Stimulated activated naive B cell treated with anti-CD40 and anti-IgM and Interleukin-4, amounts not matched to agents 10 μg/mL and 1 μg/mL and 100 μg/mL, for 72 hours (primary cell): ENCODE measurements at regions not wholly inside any gene's neighbourhood (a gene's known extent, or its start where the extent isn't known, plus 50 kb on each side); places are given as distances from the start of the nearest gene placed in this dataset.

ENCODE experiments used
- ATAC-seq, 2 donors: fragments of 150-1000 bp; cut with Tn5 transposase; replicated peaks; 2 replicates each; pipeline ENCODE4 v1.10.0; 2021; ENCODE audit warnings: moderate library complexity in 1 of 2
- DNase-seq: peaks from one replicate; pipeline ENCODE4 v3.0.0; 2021
- H3K27ac Mint-ChIP-seq: one replicate; pipeline ENCODE4 v1.8.0; 2022; ENCODE audit warnings: mild to moderate bottlenecking, mixed read lengths
- H3K27me3 Mint-ChIP-seq, 2 donors: one replicate each; pipeline ENCODE4 v1.8.0; 2022; ENCODE audit warnings: mixed read lengths in 2 of 2
- H3K36me3 Mint-ChIP-seq, 2 donors: one replicate each; pipeline ENCODE4 v1.8.0; 2022; ENCODE audit warnings: mixed read lengths in 2 of 2, mild to moderate bottlenecking in 1 of 2
- H3K4me1 Mint-ChIP-seq, 2 donors: one replicate each; pipeline ENCODE4 v1.8.0; 2022; ENCODE audit warnings: mixed read lengths in 2 of 2, mild to moderate bottlenecking in 1 of 2
- H3K4me3 Mint-ChIP-seq, 2 donors: one replicate each; pipeline ENCODE4 v1.8.0; 2022; ENCODE audit warnings: mild to moderate bottlenecking in 2 of 2, mixed read lengths in 2 of 2, moderate library complexity in 1 of 2
- H3K9me3 Mint-ChIP-seq, 2 donors: one replicate each; pipeline ENCODE4 v1.8.0; 2022; ENCODE audit warnings: mixed read lengths in 2 of 2, mild to moderate bottlenecking in 1 of 2

- Mint-ChIP-seq H3K36me3 (no peaks in the 10 kb centered on the region), H3K9me3 (peaks cover 0 to 4% of the 10 kb centered on the region in 2 donors), H3K27ac (no peak overlapping the region), H3K4me3 (no peak overlapping the region), H3K4me1 (no peaks in the 10 kb centered on the region), H3K27me3 (peaks cover 25 to 26% of the 10 kb centered on the region in 2 donors)
- DNase-seq (no peak), ATAC-seq (no peak)
These were observed 168.4 kb downstream of the EVX1 start for GRCh38 chr7:27410812-27411544.

DNA sequence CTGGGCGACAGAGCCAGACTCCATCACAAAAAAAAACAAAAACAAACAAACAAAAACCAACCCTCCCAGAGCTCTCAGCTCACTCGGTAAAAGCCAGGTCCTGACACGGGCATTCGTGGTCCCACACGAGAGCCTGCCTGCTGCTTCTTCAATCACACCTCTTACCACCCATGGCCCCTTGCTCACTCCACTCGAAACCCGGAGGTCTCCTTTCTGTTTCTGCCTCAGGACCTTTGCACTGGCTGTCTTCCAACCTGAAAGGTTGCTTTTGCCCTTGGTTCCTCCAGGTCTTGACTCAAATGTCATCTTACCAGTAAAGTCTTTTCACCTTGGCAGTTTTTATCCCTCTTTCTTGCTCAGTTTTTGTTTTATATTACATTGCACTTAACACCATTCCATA lies 169.6 kb downstream of the EVX1 start:
- DNase-seq (no peak), ATAC-seq (no peak)
- no peak overlapping the region for H3K27ac Mint-ChIP-seq
- peaks cover 0 to 4% of the 10 kb centered on the region in 2 donors for H3K9me3 Mint-ChIP-seq
- no peaks in the 10 kb centered on the region for H3K4me1 Mint-ChIP-seq
- H3K36me3 Mint-ChIP-seq: no peaks in the 10 kb centered on the region
- no peak overlapping the region for H3K4me3 Mint-ChIP-seq
- peaks cover 27 to 28% of the 10 kb centered on the region in 2 donors for H3K27me3 Mint-ChIP-seq

DNA sequence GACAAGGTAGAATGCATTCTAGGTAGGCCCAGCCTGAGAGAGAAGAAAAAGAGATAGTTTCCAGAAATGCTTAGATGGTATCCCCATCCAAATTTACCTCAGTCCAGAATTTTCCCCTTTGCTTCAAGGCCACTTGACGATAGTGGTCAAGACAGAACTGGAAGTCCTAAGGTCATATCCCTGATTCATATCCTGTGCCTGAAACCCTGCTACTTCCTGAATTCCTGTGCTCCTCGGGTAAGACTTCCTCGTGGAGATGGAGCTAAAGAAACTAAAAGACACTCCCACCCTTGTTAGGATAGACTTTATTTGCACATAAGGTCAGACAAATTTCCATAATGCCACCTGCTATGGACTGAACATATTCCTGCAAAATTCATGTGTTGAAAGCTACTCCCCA lies 175.9 kb downstream of the EVX1 start:
- Mint-ChIP-seq H3K9me3 (no peaks in the 10 kb centered on the region), H3K4me1 (no peaks in the 10 kb centered on the region), H3K27me3 (peaks cover 4 to 21% of the 10 kb centered on the region in 2 donors), H3K36me3 (no peaks in the 10 kb centered on the region), H3K27ac (no peak overlapping the region), H3K4me3 (no peak overlapping the region)
- DNase-seq: no peak
- no peak for ATAC-seq

DNA sequence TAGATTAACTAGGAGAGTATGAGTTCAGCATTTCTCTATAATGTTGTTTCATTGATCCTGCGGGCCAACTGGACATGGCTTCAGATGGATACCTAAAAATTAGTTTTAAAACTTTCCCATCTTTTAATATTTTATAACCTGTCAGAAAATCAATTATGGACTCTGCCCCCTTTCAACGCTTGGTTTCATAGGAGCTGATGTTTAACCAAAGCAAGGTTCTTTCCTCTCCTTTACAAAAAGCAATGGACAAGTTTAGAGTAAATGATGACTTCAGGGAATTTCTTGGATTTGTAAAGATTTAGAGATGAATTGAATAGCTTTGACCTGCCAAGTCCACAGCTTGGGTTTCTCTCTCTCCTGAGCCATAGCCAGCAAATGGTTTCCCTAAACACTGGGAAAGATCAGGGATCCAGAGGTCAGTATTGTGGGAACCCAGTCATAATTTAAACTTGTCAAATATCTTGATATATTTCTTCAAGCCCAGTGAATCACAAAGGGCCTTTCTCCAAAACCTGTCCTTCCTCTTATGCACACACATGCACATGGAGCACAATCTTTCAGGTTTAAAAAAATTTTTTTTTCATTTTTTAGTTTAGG lies 177.1 kb downstream of the EVX1 start:
- Mint-ChIP-seq H3K4me1 (peaks cover 0 to under 1% of the 10 kb centered on the region in 2 donors), H3K9me3 (no peaks in the 10 kb centered on the region), H3K27me3 (peaks cover 4 to 25% of the 10 kb centered on the region in 2 donors), H3K4me3 (no peak overlapping the region), H3K36me3 (no peaks in the 10 kb centered on the region), H3K27ac (no peak overlapping the region)
- no peak for ATAC-seq
- no peak for DNase-seq

DNA sequence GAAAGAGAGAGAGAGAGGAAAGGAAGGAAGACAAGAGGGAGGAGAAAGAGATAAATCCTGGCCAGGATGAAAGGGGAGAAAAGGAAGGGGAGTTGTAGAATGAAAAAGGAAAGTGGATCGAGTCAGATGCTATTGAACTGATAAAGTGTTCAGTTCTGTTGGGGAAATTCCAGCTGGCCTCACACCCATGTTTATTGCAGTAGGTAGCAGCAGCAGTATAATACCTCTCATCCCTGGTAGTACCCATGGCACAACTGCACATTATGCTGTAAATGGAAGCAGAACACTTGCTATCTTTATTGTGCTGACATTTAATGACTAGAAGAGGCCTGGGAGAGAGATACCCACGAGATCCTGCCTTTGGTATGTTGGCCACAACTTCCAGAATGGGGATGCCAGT lies 178.1 kb downstream of the EVX1 start:
- DNase-seq (no peak), ATAC-seq (no peak)
- Mint-ChIP-seq H3K9me3 (no peaks in the 10 kb centered on the region), H3K4me3 (no peak overlapping the region), H3K36me3 (no peaks in the 10 kb centered on the region), H3K27ac (no peak overlapping the region), H3K27me3 (peaks cover 13 to 31% of the 10 kb centered on the region in 2 donors), H3K4me1 (peaks cover 0 to 5% of the 10 kb centered on the region in 2 donors)

DNA sequence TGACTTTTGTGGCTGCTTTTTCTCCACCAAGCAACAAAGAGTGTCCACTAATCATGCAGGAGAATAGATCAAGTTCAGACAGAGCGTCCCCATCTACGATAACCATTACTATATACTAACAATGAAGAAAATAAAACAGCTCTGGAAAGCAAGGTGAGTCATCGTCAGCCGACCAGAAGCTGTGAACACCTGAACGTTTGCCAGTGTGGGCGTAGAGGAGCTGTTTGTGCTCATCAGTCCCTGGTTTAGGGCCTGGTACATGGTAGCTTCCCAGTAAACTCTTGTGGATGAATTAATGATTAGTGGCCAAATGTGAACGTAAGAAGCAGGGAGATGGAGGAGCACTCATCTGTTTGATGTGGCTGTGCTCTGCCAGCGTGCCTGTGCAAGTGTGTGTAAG lies 180.7 kb downstream of the EVX1 start:
- no peaks in the 10 kb centered on the region for H3K9me3 Mint-ChIP-seq
- peaks cover 0 to 5% of the 10 kb centered on the region in 2 donors for H3K4me1 Mint-ChIP-seq
- no peak overlapping the region for H3K4me3 Mint-ChIP-seq
- no peak for DNase-seq
- no peaks in the 10 kb centered on the region for H3K36me3 Mint-ChIP-seq
- H3K27me3 Mint-ChIP-seq: peaks cover 12 to 19% of the 10 kb centered on the region in 2 donors
- H3K27ac Mint-ChIP-seq: no peak overlapping the region
- ATAC-seq: no peak

- H3K4me3 Mint-ChIP-seq: no peak overlapping the region
- H3K9me3 Mint-ChIP-seq: no peaks in the 10 kb centered on the region
- H3K27me3 Mint-ChIP-seq: peaks cover 12 to 19% of the 10 kb centered on the region in 2 donors
- DNase-seq (no peak), ATAC-seq (no peak)
- peaks cover 0 to 5% of the 10 kb centered on the region in 2 donors for H3K4me1 Mint-ChIP-seq
- H3K27ac Mint-ChIP-seq: no peak overlapping the region
- H3K36me3 Mint-ChIP-seq: no peaks in the 10 kb centered on the region
These were observed 181.2 kb downstream of the EVX1 start for GRCh38 chr7:27423821-27424220.

DNA sequence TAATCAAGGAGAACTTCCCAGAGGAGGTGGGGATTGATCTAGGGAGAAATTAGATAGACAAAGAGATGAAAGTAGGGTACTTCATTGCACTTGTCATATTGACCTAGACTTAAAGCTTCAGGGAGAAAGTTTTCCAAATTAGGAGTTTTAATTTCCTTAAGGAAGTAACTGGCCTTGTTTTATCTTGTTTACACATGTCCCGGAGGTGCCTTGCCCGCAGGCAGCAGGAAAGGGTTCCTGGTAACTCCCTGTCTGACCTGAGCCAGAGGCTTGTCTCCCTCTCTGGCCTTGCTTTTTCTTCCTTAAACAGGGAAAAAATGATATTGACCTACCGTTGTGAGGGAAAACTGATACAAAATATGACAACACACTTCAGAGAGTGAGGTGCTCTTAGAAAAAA lies 181.6 kb downstream of the EVX1 start:
- no peak for ATAC-seq
- Mint-ChIP-seq H3K9me3 (no peaks in the 10 kb centered on the region), H3K36me3 (no peaks in the 10 kb centered on the region), H3K27me3 (peaks cover 12 to 19% of the 10 kb centered on the region in 2 donors), H3K4me1 (peaks cover 0 to 5% of the 10 kb centered on the region in 2 donors), H3K4me3 (no peak overlapping the region), H3K27ac (no peak overlapping the region)
- DNase-seq: no peak

DNA sequence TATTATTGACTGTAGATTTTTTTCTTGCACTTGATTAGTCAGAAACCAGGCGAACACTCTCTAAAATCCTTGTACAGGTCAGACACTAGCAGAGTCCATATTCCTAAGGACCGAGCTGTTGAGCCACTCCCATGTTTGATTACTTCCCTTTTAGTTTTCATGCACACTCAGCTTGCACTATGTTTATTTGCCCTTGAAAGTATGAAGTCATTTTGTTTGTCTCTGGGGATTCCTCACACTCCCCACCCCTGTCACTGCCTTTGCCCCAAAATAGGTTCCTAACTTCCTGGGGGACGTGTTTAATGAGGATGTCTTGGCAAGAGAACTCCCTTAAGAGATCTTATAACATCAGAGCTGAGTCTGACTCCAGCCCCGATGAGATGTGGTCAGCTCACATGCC lies 182.1 kb downstream of the EVX1 start:
- H3K4me3 Mint-ChIP-seq: no peak overlapping the region
- ATAC-seq (no peak), DNase-seq (no peak)
- H3K4me1 Mint-ChIP-seq: peaks cover 0 to 5% of the 10 kb centered on the region in 2 donors
- no peaks in the 10 kb centered on the region for H3K9me3 Mint-ChIP-seq
- H3K27me3 Mint-ChIP-seq: peaks cover 12 to 19% of the 10 kb centered on the region in 2 donors
- H3K36me3 Mint-ChIP-seq: no peaks in the 10 kb centered on the region
- no peak overlapping the region for H3K27ac Mint-ChIP-seq

DNA sequence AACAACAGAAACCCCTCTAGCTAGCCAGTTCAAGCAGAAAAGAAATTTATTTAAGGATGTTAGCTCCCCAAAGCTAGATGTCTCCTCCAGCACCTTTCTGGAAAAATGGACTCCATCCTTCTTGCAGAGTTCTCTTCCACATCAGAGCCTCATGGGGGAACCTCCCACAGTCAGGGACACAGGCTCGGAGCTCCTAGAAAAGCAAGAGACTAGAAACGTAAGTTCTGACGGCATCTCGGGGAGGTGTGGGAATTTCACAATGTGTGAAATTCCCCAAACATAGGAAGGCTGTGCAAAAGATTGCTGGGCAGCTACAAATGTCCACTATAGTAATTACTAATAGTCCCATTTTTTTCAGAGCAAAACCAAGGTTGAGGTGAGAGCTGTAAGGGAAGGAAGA lies 184.8 kb downstream of the EVX1 start:
- Mint-ChIP-seq H3K27me3 (peaks cover 17 to 25% of the 10 kb centered on the region in 2 donors), H3K4me3 (no peak overlapping the region), H3K36me3 (no peaks in the 10 kb centered on the region), H3K9me3 (no peaks in the 10 kb centered on the region), H3K27ac (no peak overlapping the region), H3K4me1 (peaks cover 0 to 7% of the 10 kb centered on the region in 2 donors)
- ATAC-seq: no peak
- DNase-seq: no peak

DNA sequence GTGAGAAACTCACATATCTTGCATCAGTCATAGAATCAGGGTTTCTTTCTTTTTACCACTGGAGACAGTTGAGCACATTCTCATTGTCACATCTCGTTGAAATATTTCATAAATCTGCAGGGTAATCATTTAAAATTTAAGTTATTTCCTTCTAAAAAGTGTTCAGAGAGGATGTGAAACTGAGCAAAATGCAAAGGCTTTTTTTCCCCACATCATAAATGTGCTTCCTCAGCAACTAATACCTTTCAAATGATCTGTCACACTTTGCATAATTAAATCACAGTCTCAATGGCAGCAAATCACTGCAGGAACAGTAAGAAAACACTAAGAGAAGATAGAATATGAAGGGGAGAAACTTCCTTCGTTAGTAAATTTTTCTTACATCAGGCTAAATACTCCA lies 187.5 kb downstream of the EVX1 start:
- H3K4me1 Mint-ChIP-seq: peaks cover 0 to 2% of the 10 kb centered on the region in 2 donors
- H3K36me3 Mint-ChIP-seq: no peaks in the 10 kb centered on the region
- ATAC-seq: no peak
- no peak overlapping the region for H3K27ac Mint-ChIP-seq
- H3K9me3 Mint-ChIP-seq: no peaks in the 10 kb centered on the region
- H3K27me3 Mint-ChIP-seq: peaks cover 18 to 20% of the 10 kb centered on the region in 2 donors
- no peak for DNase-seq
- no peak overlapping the region for H3K4me3 Mint-ChIP-seq

- ATAC-seq (no peak), DNase-seq (no peak)
- Mint-ChIP-seq H3K27ac (no peak overlapping the region), H3K9me3 (no peaks in the 10 kb centered on the region), H3K4me1 (peaks cover 0 to 2% of the 10 kb centered on the region in 2 donors), H3K36me3 (no peaks in the 10 kb centered on the region), H3K27me3 (peaks cover 10 to 17% of the 10 kb centered on the region in 2 donors), H3K4me3 (no peak overlapping the region)
These were observed 188.9 kb downstream of the EVX1 start for GRCh38 chr7:27431465-27431864.

DNA sequence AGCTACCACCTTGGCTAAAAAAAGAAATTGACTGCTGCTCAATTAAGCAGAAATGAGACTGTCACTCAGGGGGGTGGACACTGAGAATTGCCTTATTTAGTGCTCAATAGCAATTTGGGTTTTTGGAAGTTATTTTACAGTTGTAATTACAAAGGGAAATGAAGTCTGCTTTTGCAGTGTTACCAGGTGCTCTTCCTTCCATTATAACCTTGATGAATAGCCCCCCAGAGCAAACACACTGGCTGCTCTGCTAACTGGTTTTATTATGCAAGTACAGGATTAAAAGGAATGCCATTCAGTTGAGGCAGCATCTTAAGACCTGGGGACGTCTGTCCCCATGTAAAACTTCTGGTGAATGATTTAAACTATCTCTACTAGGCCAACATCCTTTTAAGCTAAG lies 191.0 kb downstream of the EVX1 start:
- no peaks in the 10 kb centered on the region for H3K36me3 Mint-ChIP-seq
- no peak for ATAC-seq
- no peak for DNase-seq
- peaks cover 10 to 17% of the 10 kb centered on the region in 2 donors for H3K27me3 Mint-ChIP-seq
- no peaks in the 10 kb centered on the region for H3K9me3 Mint-ChIP-seq
- peaks cover 0 to 2% of the 10 kb centered on the region in 2 donors for H3K4me1 Mint-ChIP-seq
- no peak overlapping the region for H3K4me3 Mint-ChIP-seq
- no peak overlapping the region for H3K27ac Mint-ChIP-seq

DNA sequence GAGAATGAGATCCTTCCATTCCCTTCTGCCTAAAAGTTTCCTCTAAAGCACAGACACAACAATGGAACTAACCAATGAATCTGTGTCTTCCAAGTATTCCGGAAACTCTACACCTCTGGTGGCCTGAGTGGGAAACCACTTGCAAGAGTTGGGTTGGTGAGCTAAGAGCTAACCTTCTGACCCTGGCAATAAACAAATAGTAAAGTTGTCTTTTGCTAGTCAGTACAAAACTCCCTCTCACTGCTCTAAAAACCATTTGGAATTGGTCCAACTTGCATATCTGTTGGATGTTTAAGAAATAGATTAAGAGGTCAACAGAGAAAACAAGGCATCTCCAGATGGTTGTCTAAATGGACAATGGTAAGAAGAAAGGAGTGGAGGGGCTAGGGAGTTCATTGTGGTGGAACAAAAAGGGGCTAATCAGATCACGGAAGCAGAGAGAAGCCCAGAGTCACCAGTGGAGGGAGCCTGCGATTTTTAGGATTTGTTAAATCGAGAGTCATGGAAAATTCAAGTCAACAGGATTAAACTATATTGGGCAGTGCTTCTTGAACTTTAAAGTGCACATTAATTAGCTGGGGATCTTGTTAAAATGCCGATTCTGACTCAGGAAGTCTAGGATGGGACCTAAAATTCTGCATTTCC lies 192.3 kb downstream of the EVX1 start:
- ATAC-seq: no peak

GRCh38 chr7:27435461-27435860 lies 192.9 kb downstream of the EVX1 start:
- Mint-ChIP-seq H3K36me3 (no peaks in the 10 kb centered on the region), H3K27ac (no peak overlapping the region), H3K4me3 (no peak overlapping the region), H3K9me3 (no peaks in the 10 kb centered on the region), H3K27me3 (peaks cover 15 to 24% of the 10 kb centered on the region in 2 donors), H3K4me1 (no peaks in the 10 kb centered on the region)
- ATAC-seq: no peak
- no peak for DNase-seq

More for the DNA sequence above, 192.3 kb downstream of the EVX1 start:
- DNase-seq: no peak
- peaks cover 0 to 2% of the 10 kb centered on the region in 2 donors for H3K4me1 Mint-ChIP-seq
- no peaks in the 10 kb centered on the region for H3K36me3 Mint-ChIP-seq
- H3K9me3 Mint-ChIP-seq: no peaks in the 10 kb centered on the region
- H3K27me3 Mint-ChIP-seq: peaks cover 15 to 24% of the 10 kb centered on the region in 2 donors
- no peak overlapping the region for H3K4me3 Mint-ChIP-seq
- H3K27ac Mint-ChIP-seq: no peak overlapping the region
